Trophoblast cell (in vitro differentiated cells and primary cell): ENCODE measurements at regions not wholly inside any gene's neighbourhood (a gene's known extent, or its start where the extent isn't known, plus 50 kb on each side); places are given as distances from the start of the nearest gene placed in this dataset.

ENCODE experiments used
- DNase-seq, 2 donors: peaks; one replicate each; pipeline ENCODE4 v3.0.0-alpha.2; 2016
- H2AFZ ChIP-seq: 2 replicates; pipeline ENCODE4 v1.6.1; 2013; ENCODE audit warnings: low read length, moderate library complexity, mild to moderate bottlenecking; ENCODE audit not compliant: insufficient read depth, poor library complexity
- H2AK5ac ChIP-seq: 2 replicates; pipeline ENCODE4 v1.6.1; 2013; ENCODE audit warnings: mild to moderate bottlenecking, low read length
- H2BK120ac ChIP-seq: 2 replicates; pipeline ENCODE4 v1.6.1; 2013; ENCODE audit warnings: low read length, mild to moderate bottlenecking, moderate library complexity; ENCODE audit not compliant: insufficient read depth, poor library complexity
- H2BK12ac ChIP-seq: 2 replicates; pipeline ENCODE4 v1.6.1; 2013; ENCODE audit warnings: mild to moderate bottlenecking, low read length, moderate library complexity
- H2BK5ac ChIP-seq: 2 replicates; pipeline ENCODE4 v1.6.1; 2013; ENCODE audit warnings: low read length, low read depth, moderate library complexity, mild to moderate bottlenecking; ENCODE audit not compliant: poor library complexity
- H3K14ac ChIP-seq: 2 replicates; pipeline ENCODE4 v1.6.1; 2013; ENCODE audit warnings: mild to moderate bottlenecking, low read length
- H3K18ac ChIP-seq: 2 replicates; pipeline ENCODE4 v1.6.1; 2013; ENCODE audit warnings: mild to moderate bottlenecking, low read length
- H3K23ac ChIP-seq: 2 replicates; pipeline ENCODE4 v1.6.1; 2013; ENCODE audit warnings: low read length
- H3K27ac ChIP-seq: 2 replicates; pipeline ENCODE4 v1.5.1; 2013; ENCODE audit warnings: low read depth, mild to moderate bottlenecking, inconsistent platforms, low read length, moderate library complexity
- H3K27me3 ChIP-seq: 2 replicates; pipeline ENCODE4 v1.6.1; 2013; ENCODE audit warnings: inconsistent platforms, mild to moderate bottlenecking, low read length, moderate library complexity; ENCODE audit not compliant: insufficient read depth
- H3K36me3 ChIP-seq, 2 experiments: 1 replicate in 1 of 2; 2 replicates in 1 of 2; pipeline ENCODE4 v1.6.1; 2013; ENCODE audit warnings: low read length in 2 of 2, mild to moderate bottlenecking in 2 of 2, moderate library complexity in 1 of 2; ENCODE audit not compliant: insufficient read depth in 2 of 2, control insufficient read depth in 1 of 2
- H3K4ac ChIP-seq: 2 replicates; pipeline ENCODE4 v1.6.1; 2013; ENCODE audit warnings: low read depth, mild to moderate bottlenecking, low read length, moderate library complexity
- H3K4me1 ChIP-seq, 2 experiments: 1 replicate in 1 of 2; 2 replicates in 1 of 2; pipeline ENCODE4 v1.6.1; 2013; ENCODE audit warnings: low read length in 2 of 2, mild to moderate bottlenecking in 2 of 2, moderate library complexity in 1 of 2; ENCODE audit not compliant: insufficient read depth in 2 of 2, control insufficient read depth in 1 of 2
- H3K4me2 ChIP-seq: 2 replicates; pipeline ENCODE4 v1.6.1; 2013; ENCODE audit warnings: inconsistent platforms, mild to moderate bottlenecking, low read length, moderate library complexity
- H3K4me3 ChIP-seq: 2 replicates; pipeline ENCODE4 v1.5.1; 2013; ENCODE audit warnings: mild to moderate bottlenecking, low read depth, low read length, inconsistent platforms
- H3K79me1 ChIP-seq: one replicate; pipeline ENCODE4 v1.6.1; 2013; ENCODE audit warnings: low read length
- H3K79me2 ChIP-seq: 2 replicates; pipeline ENCODE4 v1.6.1; 2013; ENCODE audit warnings: low read length, mild to moderate bottlenecking; ENCODE audit not compliant: control insufficient read depth, insufficient read depth, poor library complexity
- H3K9ac ChIP-seq: 2 replicates; pipeline ENCODE4 v1.6.1; 2013; ENCODE audit warnings: mild to moderate bottlenecking, low read length
- H3K9me3 ChIP-seq: 2 replicates; pipeline ENCODE4 v1.6.1; 2013; ENCODE audit warnings: low read depth, mild to moderate bottlenecking, control low read depth, inconsistent platforms, low read length; ENCODE audit not compliant: insufficient read depth
- H4K12ac ChIP-seq: 2 replicates; pipeline ENCODE4 v1.6.1; 2013; ENCODE audit warnings: low read depth, mild to moderate bottlenecking, low read length, moderate library complexity
- H4K8ac ChIP-seq: 2 replicates; pipeline ENCODE4 v1.6.1; 2013; ENCODE audit warnings: low read depth, mild to moderate bottlenecking, low read length, moderate library complexity
- H4K91ac ChIP-seq: one replicate; pipeline ENCODE4 v1.6.1; 2013; ENCODE audit warnings: low read depth, mild to moderate bottlenecking, low read length, moderate library complexity
- WGBS: extraction: QIAGEN DNeasy Blood & Tissue Kit; methylation state at CpG from one replicate; pipeline ENCODE4 v1.1.7; 2013; ENCODE audit warnings: missing lambda C conversion rate; ENCODE audit not compliant: insufficient read length, insufficient coverage; ENCODE audit errors: extremely low coverage; 5-methylcytosine and 5-hydroxymethylcytosine counted together

DNA sequence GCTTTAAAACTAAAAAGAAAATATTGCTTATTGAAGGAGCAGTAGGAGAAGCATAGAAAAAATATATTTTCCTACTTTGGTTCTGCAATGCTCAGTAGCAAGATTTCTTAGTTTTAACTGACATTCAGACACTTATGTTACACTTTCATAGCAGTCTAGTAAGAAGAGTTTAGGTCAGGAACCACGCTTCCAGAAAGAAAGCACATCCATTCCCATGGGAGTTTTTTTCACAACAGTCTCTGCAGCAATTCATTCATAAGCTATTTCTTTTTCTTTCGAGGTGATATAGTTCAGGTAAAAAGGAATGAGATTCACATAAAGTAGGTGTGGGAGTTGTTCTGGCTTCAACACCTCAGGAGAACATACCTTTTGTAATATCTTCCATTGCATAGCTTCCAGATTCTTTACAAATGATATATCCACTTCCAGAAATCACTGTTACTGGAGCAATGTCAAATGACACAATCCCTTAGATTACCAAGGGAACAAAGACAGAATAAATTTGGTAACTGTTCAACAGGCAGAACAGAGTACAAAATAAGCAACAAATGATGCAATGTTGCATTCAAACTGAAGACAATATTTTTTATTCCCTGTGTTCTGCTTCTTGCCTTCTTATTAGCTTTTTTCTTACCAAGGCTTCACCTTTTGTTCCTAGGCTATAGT lies 95.2 kb upstream of the GULP1 start:
- Histone ChIP-seq H4K12ac (no peak overlapping the region), H3K9ac (no peak overlapping the region), H3K14ac (no peak overlapping the region), H3K18ac (no peak overlapping the region), H3K9me3 (no peaks in the 10 kb centered on the region), H3K36me3 (no peaks in the 10 kb centered on the region), H2BK12ac (no peak overlapping the region), H3K4me2 (no peak overlapping the region), H3K4ac (no peak overlapping the region), H4K91ac (no peak overlapping the region), H2BK120ac (no peak overlapping the region), H3K23ac (no peak overlapping the region), H3K79me2 (no peaks in the 10 kb centered on the region), H3K79me1 (peaks cover 2% of the 10 kb centered on the region), H2AK5ac (no peak overlapping the region), H3K27ac (no peak overlapping the region), H2AFZ (no peak overlapping the region), H2BK5ac (no peak overlapping the region), H3K27me3 (no peaks in the 10 kb centered on the region), H3K4me1 (peaks cover 0 to 2% of the 10 kb centered on the region in 2 experiments), H4K8ac (no peak overlapping the region), H3K4me3 (no peak overlapping the region)
- no CpG with 5 or more reads among the region's 2 CpGs for WGBS
- peak; percentile 21 to 68 for DNase-seq

DNA sequence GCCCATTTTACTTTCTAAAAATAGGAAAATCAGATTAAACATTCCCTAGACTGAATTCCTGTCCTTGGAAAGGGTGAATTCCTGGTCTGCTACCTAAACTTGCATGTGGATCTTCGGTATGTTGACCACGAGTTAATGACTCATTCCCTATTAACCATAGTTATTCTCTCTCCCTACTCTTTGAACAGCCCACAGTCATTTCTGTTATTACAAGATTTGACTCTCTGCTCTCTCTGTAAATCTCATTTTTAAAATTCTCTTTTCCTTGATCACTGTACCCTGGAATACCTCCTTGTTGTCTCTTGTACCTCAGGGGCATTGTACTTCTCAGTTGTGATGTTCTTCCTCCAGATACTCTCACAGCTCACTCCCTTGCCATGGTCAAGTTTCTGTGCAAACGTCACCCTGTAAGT lies 92.0 kb upstream of the GULP1 start:
- H2BK5ac ChIP-seq: no peak overlapping the region
- no peak overlapping the region for H3K23ac ChIP-seq
- no peak overlapping the region for H2AK5ac ChIP-seq
- H3K18ac ChIP-seq: no peak overlapping the region
- no peak overlapping the region for H3K4me3 ChIP-seq
- no peak overlapping the region for H3K4ac ChIP-seq
- H3K4me1 ChIP-seq: peaks cover 0 to 2% of the 10 kb centered on the region in 2 experiments
- H4K12ac ChIP-seq: no peak overlapping the region
- H3K9ac ChIP-seq: no peak overlapping the region
- no peaks in the 10 kb centered on the region for H3K36me3 ChIP-seq
- no CpG with 5 or more reads among the region's 3 CpGs for WGBS
- no peak overlapping the region for H4K8ac ChIP-seq
- H4K91ac ChIP-seq: no peak overlapping the region
- H2AFZ ChIP-seq: no peak overlapping the region
- H2BK12ac ChIP-seq: no peak overlapping the region
- H3K9me3 ChIP-seq: no peaks in the 10 kb centered on the region
- H3K27ac ChIP-seq: no peak overlapping the region
- H3K27me3 ChIP-seq: no peaks in the 10 kb centered on the region
- DNase-seq: peak; percentile 46 to 84
- H3K79me2 ChIP-seq: no peaks in the 10 kb centered on the region
- no peak overlapping the region for H3K14ac ChIP-seq
- no peak overlapping the region for H2BK120ac ChIP-seq
- no peak overlapping the region for H3K4me2 ChIP-seq
- H3K79me1 ChIP-seq: peaks cover 2% of the 10 kb centered on the region

DNA sequence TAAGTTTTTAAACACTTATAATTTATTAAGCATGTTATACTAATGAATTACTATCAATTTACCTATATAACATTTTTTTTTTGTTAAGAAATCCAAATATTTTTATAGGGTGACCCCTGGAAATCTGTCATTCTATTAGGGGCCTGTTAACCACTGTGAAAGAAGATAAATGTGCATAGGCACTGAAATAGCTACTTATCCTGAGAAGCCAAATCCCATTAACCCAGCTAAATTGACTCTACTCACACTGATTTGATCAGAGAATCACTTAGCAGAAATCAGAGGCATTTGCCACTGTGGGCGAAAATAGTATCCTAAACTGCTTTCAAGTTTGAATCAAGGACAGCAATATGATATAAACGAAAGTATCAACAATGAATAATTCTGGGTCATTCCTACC lies 90.0 kb upstream of the GULP1 start:
- Histone ChIP-seq H2BK12ac (no peak overlapping the region), H3K79me1 (peaks cover 2% of the 10 kb centered on the region), H4K91ac (no peak overlapping the region), H4K8ac (no peak overlapping the region), H2BK5ac (no peak overlapping the region), H3K4me3 (no peak overlapping the region), H3K9me3 (no peaks in the 10 kb centered on the region), H3K4me1 (peaks cover 0 to 2% of the 10 kb centered on the region in 2 experiments), H2AFZ (no peak overlapping the region), H3K4ac (no peak overlapping the region), H3K18ac (no peak overlapping the region), H3K23ac (no peak overlapping the region), H3K27ac (no peak overlapping the region), H3K36me3 (no peaks in the 10 kb centered on the region), H3K27me3 (no peaks in the 10 kb centered on the region), H2AK5ac (no peak overlapping the region), H3K79me2 (no peaks in the 10 kb centered on the region), H2BK120ac (no peak overlapping the region), H3K4me2 (no peak overlapping the region), H4K12ac (no peak overlapping the region), H3K14ac (no peak overlapping the region), H3K9ac (no peak overlapping the region)
- no peak for DNase-seq
- no CpG with 5 or more reads among the region's 2 CpGs for WGBS

- no peak overlapping the region for H3K23ac ChIP-seq
Observed at GRCh38 chr2:188202777-188203176, 88.9 kb upstream of the GULP1 start.

More at GRCh38 chr2:188202777-188203176, 88.9 kb upstream of the GULP1 start:
- Histone ChIP-seq H3K4me2 (no peak overlapping the region), H3K9ac (no peak overlapping the region), H2BK5ac (no peak overlapping the region), H4K12ac (no peak overlapping the region), H3K4me3 (no peak overlapping the region), H3K79me2 (no peaks in the 10 kb centered on the region), H3K14ac (no peak overlapping the region), H4K8ac (no peak overlapping the region), H2AK5ac (no peak overlapping the region), H3K4me1 (peaks cover 0 to 2% of the 10 kb centered on the region in 2 experiments), H3K9me3 (no peaks in the 10 kb centered on the region), H4K91ac (peak overlapping the region; percentile 43), H3K27ac (no peak overlapping the region), H3K4ac (no peak overlapping the region), H3K18ac (no peak overlapping the region), H2AFZ (no peak overlapping the region), H2BK12ac (peak overlapping the region; percentile 94), H2BK120ac (peak overlapping the region; percentile 20), H3K27me3 (no peaks in the 10 kb centered on the region), H3K36me3 (no peaks in the 10 kb centered on the region), H3K79me1 (peaks cover 2% of the 10 kb centered on the region)
- no CpG with 5 or more reads among the region's 1 CpG for WGBS
- DNase-seq: no peak
